ENCODE measurements at regions not wholly inside any gene's neighbourhood (a gene's known extent, or its start where the extent isn't known, plus 50 kb on each side); places are given as distances from the start of the nearest gene placed in this dataset.
"Not testable (repeated sequence)": the region's sequence is repeated elsewhere in the genome, so short reads cannot be mapped to it uniquely, and the experiment has no call there.

GRCh38 chr20:30484009-30484748, 773.3 kb upstream of the DEFB115 start:
- DNase-seq, result no peak
- ChIA-PET CTCF (ENCODE audit: partially characterized antibody) (no interaction called here), POLR2A (ENCODE audit: partially characterized antibody) (no interaction called here)
- no peaks in the 10 kb centered on the region for H3K27me3 ChIP-seq (ENCODE audit: insufficient read depth, low read length)
- H3K27ac Mint-ChIP-seq, result no peak overlapping the region
- peaks cover 2 to 3% of the 10 kb centered on the region in 2 donors for H3K27me3 Mint-ChIP-seq
- no peaks in the 10 kb centered on the region for H3K4me1 Mint-ChIP-seq
- H3K9me3 Mint-ChIP-seq, result peaks cover 0 to 60% (median 33%) of the 10 kb centered on the region in 8 donors
- intact Hi-C loops (cut with micrococcal nuclease), result no loop called here
- H3K9me3 ChIP-seq (ENCODE audit: control insufficient read depth in 1 of 2, low read length in 2 of 2), result no peaks in the 10 kb centered on the region
- no peak overlapping the region for H3K4me3 ChIP-seq (ENCODE audit: low read length in 2 of 2)
- peaks cover 6 to 8% of the 10 kb centered on the region in 2 donors for H3K36me3 Mint-ChIP-seq
- no peaks in the 10 kb centered on the region for H3K36me3 ChIP-seq (ENCODE audit: insufficient read depth, low read length)
- no peak overlapping the region for H3K4me3 Mint-ChIP-seq
- no peaks in the 10 kb centered on the region for H3K4me1 ChIP-seq (ENCODE audit: insufficient read depth, low read length)
- no peak overlapping the region for H3K27ac ChIP-seq (ENCODE audit: low read depth, low read length)

GRCh38 chr20:30484749-30485070, 772.8 kb upstream of the DEFB115 start:
- no peak overlapping the region for H3K27ac ChIP-seq (ENCODE audit: low read depth, low read length)
- H3K36me3 ChIP-seq (ENCODE audit: insufficient read depth, low read length), result no peaks in the 10 kb centered on the region
- peaks cover 0 to 54% (median 31%) of the 10 kb centered on the region in 8 donors for H3K9me3 Mint-ChIP-seq
- no peak overlapping the region for H3K27ac Mint-ChIP-seq
- H3K27me3 ChIP-seq (ENCODE audit: insufficient read depth, low read length), result no peaks in the 10 kb centered on the region
- H3K27me3 Mint-ChIP-seq, result peaks cover 2 to 3% of the 10 kb centered on the region in 2 donors
- no peak overlapping the region for H3K4me3 Mint-ChIP-seq
- no peak for DNase-seq
- no peaks in the 10 kb centered on the region for H3K4me1 Mint-ChIP-seq
- CTCF ChIA-PET (ENCODE audit: partially characterized antibody), result no interaction called here
- H3K9me3 ChIP-seq (ENCODE audit: control insufficient read depth in 1 of 2, low read length in 2 of 2), result no peaks in the 10 kb centered on the region
- H3K4me1 ChIP-seq (ENCODE audit: insufficient read depth, low read length), result no peaks in the 10 kb centered on the region
- intact Hi-C loops (cut with micrococcal nuclease), result no loop called here
- no peak overlapping the region for H3K4me3 ChIP-seq (ENCODE audit: low read length in 2 of 2)
- POLR2A ChIA-PET (ENCODE audit: partially characterized antibody), result no interaction called here
- peaks cover 5 to 8% of the 10 kb centered on the region in 2 donors for H3K36me3 Mint-ChIP-seq

- no peak overlapping the region for H3K27ac Mint-ChIP-seq
- CTCF ChIA-PET (ENCODE audit: partially characterized antibody), result no interaction called here
- H3K4me1 ChIP-seq (ENCODE audit: insufficient read depth, low read length), result no peaks in the 10 kb centered on the region
- no peak overlapping the region for H3K4me3 ChIP-seq (ENCODE audit: low read length in 2 of 2)
- H3K9me3 ChIP-seq (ENCODE audit: control insufficient read depth in 1 of 2, low read length in 2 of 2), result no peaks in the 10 kb centered on the region
- DNase-seq, result no peak
- no peaks in the 10 kb centered on the region for H3K4me1 Mint-ChIP-seq
- intact Hi-C loops (cut with micrococcal nuclease), result no loop called here
- no peak overlapping the region for H3K4me3 Mint-ChIP-seq
- POLR2A ChIA-PET (ENCODE audit: partially characterized antibody), result no interaction called here
- peaks cover 2 to 3% of the 10 kb centered on the region in 2 donors for H3K27me3 Mint-ChIP-seq
- H3K27ac ChIP-seq (ENCODE audit: low read depth, low read length), result no peak overlapping the region
- peaks cover 0 to 48% (median 27%) of the 10 kb centered on the region in 8 donors for H3K9me3 Mint-ChIP-seq
- no peaks in the 10 kb centered on the region for H3K36me3 ChIP-seq (ENCODE audit: insufficient read depth, low read length)
- no peaks in the 10 kb centered on the region for H3K27me3 ChIP-seq (ENCODE audit: insufficient read depth, low read length)
- H3K36me3 Mint-ChIP-seq, result peaks cover 5 to 8% of the 10 kb centered on the region in 2 donors
These were observed 771.9 kb upstream of the DEFB115 start for GRCh38 chr20:30485331-30486102.

GRCh38 chr20:30486103-30486478, 771.4 kb upstream of the DEFB115 start:
- Histone ChIP-seq H3K9me3 (ENCODE audit: control insufficient read depth in 1 of 2, low read length in 2 of 2) (no peaks in the 10 kb centered on the region), H3K27me3 (ENCODE audit: insufficient read depth, low read length) (no peaks in the 10 kb centered on the region), H3K4me1 (ENCODE audit: insufficient read depth, low read length) (no peaks in the 10 kb centered on the region), H3K4me3 (ENCODE audit: low read length in 2 of 2) (no peak overlapping the region), H3K27ac (ENCODE audit: low read depth, low read length) (no peak overlapping the region), H3K36me3 (ENCODE audit: insufficient read depth, low read length) (no peaks in the 10 kb centered on the region)
- intact Hi-C loops (cut with micrococcal nuclease), result no loop called here
- H3K36me3 Mint-ChIP-seq, result peaks cover 5 to 8% of the 10 kb centered on the region in 2 donors
- no peak overlapping the region for H3K27ac Mint-ChIP-seq
- ChIA-PET POLR2A (ENCODE audit: partially characterized antibody) (no interaction called here), CTCF (ENCODE audit: partially characterized antibody) (no interaction called here)
- no peaks in the 10 kb centered on the region for H3K4me1 Mint-ChIP-seq
- H3K4me3 Mint-ChIP-seq, result no peak overlapping the region
- peaks cover 4 to 48% (median 30%) of the 10 kb centered on the region in 8 donors for H3K9me3 Mint-ChIP-seq
- DNase-seq, result no peak
- H3K27me3 Mint-ChIP-seq, result peaks cover 2 to 3% of the 10 kb centered on the region in 2 donors

GRCh38 chr20:30487461-30487860, 770.0 kb upstream of the DEFB115 start:
- H3K9me3 ChIP-seq (ENCODE audit: control insufficient read depth in 1 of 2, low read length in 2 of 2); H3K27me3 ChIP-seq (ENCODE audit: insufficient read depth, low read length); DNase-seq; H3K36me3 ChIP-seq (ENCODE audit: insufficient read depth, low read length); intact Hi-C loops (cut with micrococcal nuclease); H3K27ac Mint-ChIP-seq; H3K4me3 Mint-ChIP-seq; H3K27ac ChIP-seq (ENCODE audit: low read depth, low read length); H3K27me3 Mint-ChIP-seq; POLR2A ChIA-PET (ENCODE audit: partially characterized antibody); H3K4me1 Mint-ChIP-seq; H3K4me3 ChIP-seq (ENCODE audit: low read length in 2 of 2); H3K4me1 ChIP-seq (ENCODE audit: insufficient read depth, low read length); CTCF ChIA-PET (ENCODE audit: partially characterized antibody); H3K36me3 Mint-ChIP-seq: not testable (repeated sequence)
- H3K9me3 Mint-ChIP-seq, result peaks cover 4 to 43% (median 27%) of the 10 kb centered on the region in 8 donors

GRCh38 chr20:30487947-30488926, 769.2 kb upstream of the DEFB115 start:
- Histone ChIP-seq H3K4me3 (ENCODE audit: low read length in 2 of 2) (no peak overlapping the region), H3K9me3 (ENCODE audit: control insufficient read depth in 1 of 2, low read length in 2 of 2) (no peaks in the 10 kb centered on the region), H3K27ac (ENCODE audit: low read depth, low read length) (no peak overlapping the region), H3K36me3 (ENCODE audit: insufficient read depth, low read length) (no peaks in the 10 kb centered on the region), H3K27me3 (ENCODE audit: insufficient read depth, low read length) (no peaks in the 10 kb centered on the region), H3K4me1 (ENCODE audit: insufficient read depth, low read length) (no peaks in the 10 kb centered on the region)
- ChIA-PET CTCF (ENCODE audit: partially characterized antibody) (no interaction called here), POLR2A (ENCODE audit: partially characterized antibody) (no interaction called here)
- intact Hi-C loops (cut with micrococcal nuclease), result no loop called here
- DNase-seq, result no peak
- H3K27ac Mint-ChIP-seq, result no peak overlapping the region
- no peaks in the 10 kb centered on the region for H3K4me1 Mint-ChIP-seq
- H3K9me3 Mint-ChIP-seq, result peaks cover 4 to 41% (median 27%) of the 10 kb centered on the region in 8 donors
- peaks cover 2 to 3% of the 10 kb centered on the region in 2 donors for H3K27me3 Mint-ChIP-seq
- H3K36me3 Mint-ChIP-seq, result peaks cover 5 to 8% of the 10 kb centered on the region in 2 donors
- H3K4me3 Mint-ChIP-seq, result no peak overlapping the region

All from CD4-positive, alpha-beta memory T cell (primary cell).